ENCODE measurements at regions not wholly inside any gene's neighbourhood (a gene's known extent, or its start where the extent isn't known, plus 50 kb on each side); places are given as distances from the start of the nearest gene placed in this dataset.
A peak's percentile ranks its signal among the peaks of the same experiment; 100 is the strongest.

DNA sequence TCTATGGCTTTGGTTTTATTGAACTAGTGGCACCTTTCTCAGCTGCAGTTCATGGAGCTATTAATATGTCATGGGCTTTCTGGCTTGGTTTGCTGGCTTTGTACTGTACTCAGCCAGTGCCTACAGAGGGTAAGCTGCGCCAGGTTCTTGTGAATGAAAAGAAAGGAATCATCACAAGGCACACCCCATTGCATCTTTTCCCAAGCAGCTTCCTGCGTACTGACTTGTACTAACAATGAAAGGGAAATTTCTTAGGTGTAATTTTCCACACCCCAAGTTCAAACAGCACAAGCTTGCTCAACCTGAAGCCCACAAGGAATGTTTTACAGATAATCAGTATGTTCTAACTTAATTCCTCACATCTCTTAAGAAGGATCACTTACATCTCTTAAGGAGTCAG, 78.0 kb upstream of the TNFSF18 start:
- DNase-seq: no peak

DNA sequence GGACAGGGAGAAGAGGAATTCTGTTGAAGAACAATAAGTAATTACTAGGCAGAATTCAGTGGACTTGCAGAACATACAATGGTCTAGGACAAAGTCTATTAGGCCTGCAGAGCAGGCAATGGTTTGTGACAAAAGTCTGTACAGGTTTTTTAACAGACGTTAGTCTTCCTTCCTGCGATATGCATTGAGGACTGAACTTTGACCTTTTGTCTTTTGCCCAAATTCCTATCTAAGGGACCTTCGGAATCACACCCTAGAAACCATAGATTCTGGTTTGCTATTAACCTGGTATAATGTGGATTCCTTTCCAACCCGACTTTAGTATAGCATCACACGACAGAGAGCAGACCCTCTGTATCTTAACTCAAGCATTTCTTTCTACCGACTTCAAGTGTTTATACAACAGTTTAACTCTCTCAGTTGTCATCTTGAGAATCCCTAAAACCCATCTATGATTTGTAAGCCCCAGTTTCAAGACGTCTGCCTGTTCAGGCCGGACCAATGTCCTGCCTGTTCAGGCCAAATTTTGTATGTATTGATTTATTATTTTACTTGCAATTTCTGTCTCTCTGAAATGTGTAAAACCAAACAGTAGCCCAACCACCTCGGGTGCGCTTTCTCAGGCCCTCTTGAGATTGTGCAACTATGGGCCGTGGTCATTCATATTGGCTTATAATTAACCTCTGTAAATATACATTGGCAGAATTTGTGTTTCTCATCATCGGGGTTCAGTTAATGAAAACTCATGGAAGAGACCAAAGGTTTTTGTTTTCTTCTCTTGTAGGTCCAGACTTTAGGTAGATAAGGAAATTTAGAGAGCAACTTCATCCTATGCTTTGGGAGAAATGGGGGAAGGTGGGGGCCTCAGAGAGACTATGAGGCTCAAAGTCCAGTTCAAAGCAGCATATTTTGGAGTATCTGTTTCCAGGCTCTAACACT, 76.9 kb upstream of the TNFSF18 start:
- DNase-seq: no peak

DNA sequence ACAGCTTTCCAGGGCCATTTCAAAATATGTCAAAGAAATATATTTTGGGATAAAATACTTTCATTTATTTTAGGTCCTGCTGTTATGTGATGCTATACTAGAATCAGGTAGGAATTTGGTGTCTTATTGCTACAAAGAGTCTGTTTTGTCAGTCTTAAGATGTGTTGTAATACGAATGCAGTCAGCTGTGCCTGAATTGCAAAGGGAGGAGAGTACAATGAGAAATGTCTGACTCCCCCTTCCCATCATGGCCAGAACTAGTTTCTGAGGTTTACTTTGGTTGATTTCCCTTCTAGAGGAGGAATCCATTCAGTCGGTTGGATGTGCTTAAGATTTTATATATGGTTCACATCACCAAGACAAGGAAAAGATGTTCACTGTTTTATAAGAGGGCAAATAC, 75.7 kb upstream of the TNFSF18 start:
- no peak for DNase-seq

DNA sequence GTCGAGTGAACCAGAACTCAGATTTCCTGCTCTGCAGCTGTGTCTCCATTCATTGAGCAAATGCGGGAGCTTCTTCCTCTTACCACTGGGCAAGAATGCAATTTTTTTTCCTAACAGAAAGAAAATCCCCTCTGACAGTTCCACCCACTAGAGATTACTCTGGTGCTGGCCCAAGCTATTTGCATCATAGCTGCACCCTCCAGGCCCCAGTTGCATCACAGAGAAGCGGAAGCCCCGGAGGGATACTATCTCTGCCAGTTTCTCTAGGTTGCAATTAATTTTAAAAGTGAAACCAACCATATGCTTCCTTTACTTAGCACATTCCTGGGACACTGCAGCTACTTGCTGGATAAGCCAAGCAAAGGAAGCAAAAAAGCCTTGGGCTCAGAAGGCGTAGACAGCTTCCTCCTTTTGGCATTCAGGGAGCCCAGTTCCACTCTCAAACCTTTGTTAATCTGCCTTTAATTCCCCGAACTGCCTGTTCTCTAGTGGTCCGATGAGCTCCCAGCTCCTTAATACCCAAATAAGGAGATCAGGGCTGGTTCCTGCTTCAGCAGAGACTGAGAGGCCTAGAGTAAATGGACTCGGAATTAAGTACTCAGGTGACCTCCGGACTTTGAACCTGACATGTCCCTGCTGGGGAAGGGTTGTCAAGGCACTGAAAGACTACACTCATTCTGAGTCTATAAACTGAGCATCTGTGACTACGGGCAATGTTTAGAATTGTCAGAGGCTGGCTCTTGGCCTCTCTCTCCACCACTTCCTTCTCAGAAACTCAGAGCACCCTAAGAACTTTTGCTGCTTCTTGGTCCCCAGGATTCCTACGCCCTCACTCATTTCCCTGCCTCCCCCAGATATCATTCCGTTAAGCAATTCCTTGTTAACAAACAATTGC, 72.5 kb upstream of the TNFSF18 start:
- peak; percentile 9 for DNase-seq

DNA sequence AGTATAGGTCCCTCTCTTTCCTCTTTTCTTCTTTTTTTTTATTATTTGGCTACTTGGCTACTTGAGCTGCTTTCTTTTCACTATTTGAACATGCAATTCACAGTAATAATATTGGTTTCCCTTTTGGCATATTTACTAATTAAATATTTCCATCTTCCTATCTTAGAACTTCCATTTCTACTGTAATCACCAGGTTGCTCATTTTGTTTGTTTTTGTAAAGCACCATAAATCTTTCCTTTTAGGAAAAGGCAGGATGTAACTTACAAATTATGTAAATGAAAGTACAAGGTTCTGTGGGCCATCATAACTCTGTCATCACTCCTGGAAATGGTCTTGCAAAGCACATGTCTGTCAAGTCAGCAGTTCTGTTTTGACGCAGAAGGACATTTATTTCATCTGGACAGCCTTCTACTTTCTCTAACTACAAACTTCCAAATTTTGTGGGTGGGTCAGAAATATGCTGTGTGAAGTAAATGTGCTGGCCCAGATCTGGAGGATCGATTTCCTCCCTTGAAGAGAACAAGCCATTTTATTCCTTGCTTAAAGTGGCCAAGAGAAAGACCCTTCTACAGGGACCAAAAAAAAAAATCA, 71.7 kb upstream of the TNFSF18 start:
- no peak for DNase-seq

DNA sequence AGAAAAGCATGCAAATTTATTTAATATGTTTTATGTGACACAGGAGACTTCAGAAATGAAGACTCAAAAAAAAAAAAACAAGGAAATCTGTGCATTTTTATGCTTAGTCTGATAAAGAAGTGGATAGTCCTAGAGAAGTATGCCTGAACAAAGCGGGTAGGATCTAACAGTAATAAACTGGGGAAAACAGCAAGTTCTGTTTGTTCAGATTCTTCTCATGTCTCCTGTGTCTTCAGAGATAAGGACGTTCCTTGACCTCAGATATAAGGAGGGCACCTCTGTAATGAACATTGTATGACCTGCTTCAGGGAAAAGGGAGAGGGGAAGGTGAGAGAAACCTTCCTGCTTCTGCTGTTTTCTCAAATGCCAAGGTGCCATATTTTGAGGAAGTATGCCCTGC, 67.7 kb upstream of the TNFSF18 start:
- no peak for DNase-seq

DNA sequence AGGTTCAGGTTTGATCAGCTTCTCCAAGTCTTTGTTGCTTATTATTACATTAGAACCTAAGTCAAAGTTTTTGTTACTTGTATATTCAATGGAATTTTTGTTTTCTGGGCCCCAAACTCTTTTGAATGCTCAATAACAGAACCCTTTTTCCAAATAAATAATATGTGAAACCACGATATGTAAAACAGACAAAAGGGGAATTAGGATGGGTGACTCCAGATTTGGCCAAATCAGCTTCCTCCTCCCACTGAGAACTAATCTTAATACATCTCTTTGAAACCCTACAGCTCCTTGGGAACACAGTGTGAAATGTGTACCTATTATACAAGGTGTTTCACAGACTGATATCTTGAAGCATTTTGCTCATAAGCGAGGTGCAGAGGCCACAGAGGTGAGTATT, 67.0 kb upstream of the TNFSF18 start:
- DNase-seq: no peak

DNA sequence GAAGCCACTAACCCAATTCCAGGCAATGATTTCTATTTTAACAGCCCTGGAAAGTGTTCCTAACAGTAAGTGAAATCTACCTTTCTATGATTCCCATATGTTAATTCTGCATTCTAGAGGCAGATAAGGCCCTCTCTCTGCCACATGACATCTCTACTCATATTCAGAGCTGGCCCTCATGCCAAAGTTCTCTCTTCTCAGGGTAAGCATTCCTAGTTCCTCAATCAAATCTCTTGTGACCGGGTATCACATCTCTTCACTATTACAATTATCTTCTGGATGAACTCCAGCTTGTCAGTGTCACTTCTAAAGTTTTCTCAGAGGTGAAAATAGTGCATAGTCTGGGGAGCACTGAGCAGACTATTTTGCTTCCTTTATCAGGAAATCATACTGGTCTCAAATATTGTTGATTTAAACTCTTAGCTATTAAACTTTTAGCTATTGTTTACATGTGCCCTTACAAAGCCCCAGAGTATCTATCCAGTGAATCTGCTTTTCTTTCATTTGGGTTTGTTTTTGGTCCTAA, 66.4 kb upstream of the TNFSF18 start:
- no peak for DNase-seq

DNA sequence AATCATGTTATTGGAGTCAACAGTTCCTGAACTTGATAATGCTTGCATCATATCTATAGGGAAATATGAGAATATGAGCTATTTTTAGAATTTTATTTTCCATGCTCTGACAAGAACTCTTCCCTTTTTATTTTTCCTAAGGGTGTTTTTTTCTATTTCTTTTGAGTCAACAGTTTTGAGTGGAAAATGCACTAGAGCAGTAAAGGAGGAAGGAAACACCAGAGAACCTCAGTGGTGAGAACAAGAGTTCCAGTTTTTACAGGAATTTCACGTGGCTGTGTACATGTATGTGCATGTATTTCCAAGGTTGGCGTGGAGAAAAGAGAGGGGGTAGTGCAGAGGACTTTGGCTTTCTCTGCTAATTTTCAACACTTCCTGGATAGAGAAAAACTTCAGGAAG, 63.6 kb upstream of the TNFSF18 start:
- DNase-seq: no peak

DNA sequence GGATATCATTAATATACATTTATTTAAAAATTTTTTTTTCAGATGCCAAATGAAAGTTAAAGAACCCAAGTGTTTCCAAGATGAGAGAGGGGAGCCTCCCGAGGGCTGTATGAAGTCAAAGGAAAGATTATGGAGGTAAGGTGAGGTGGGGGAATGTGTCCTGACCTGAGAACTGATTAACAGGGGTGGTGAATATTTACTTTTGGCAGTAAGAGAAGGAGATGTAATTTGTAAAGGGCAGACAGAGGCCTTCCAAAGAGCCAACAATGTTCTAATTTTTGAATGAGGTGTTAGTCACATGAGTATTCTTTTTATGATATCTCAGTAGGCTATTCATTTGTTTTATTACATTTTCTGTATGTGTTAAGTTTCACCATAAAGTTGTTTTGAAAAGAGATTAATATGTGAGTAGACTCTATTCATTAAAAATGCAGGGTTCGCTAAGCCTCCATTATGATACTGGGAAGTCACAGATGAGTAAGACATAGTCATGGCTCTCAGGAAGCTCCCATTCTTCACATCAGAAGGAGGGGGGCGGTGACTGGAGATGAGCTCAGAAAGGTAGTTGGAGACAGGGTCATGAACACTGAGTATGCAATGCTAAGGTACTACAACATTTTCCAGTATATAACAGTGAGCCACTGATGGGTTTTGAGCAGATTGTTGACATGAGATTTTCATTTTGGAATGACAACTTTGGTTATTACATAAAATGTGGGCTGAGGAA, 62.4 kb upstream of the TNFSF18 start:
- no peak for DNase-seq

DNA sequence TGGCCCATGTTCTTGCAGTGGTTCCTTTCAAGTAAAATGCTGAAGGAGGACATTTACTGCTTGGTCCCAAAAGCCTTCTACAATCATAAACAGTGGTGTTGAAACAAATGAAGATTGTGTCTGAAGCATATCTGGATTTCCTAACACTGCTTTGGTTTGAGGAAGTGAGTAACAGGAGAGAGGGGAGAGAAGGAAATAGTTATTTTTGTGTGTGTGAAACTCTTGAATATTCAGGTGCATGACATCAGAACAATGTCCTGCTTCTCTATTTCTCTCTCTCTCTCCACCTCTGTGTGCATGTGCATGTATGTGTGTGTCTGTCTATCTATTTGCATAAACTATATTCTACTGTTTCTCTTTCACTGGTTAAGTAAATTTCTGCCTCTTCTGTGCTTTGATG, 61.4 kb upstream of the TNFSF18 start:
- DNase-seq: peak; percentile 11

DNA sequence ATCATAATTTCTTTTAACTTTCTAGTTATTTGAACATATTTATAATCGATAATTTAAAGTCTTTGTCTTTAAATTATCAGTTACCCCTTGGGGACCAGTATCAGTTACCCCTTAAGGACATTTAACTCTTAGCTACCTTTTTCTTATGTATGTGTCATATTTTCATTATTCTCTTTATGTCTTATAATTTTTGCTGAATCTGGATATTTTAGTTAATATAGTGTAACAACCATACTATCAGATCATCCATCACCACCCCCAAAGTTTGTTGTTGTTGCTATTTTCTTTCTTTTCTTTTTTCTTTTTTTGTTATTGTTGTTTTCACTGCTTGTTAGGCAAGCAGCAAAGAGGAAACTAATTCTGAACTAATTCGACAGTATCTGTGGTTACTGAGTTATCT, 57.0 kb upstream of the TNFSF18 start:
- DNase-seq: no peak

DNA sequence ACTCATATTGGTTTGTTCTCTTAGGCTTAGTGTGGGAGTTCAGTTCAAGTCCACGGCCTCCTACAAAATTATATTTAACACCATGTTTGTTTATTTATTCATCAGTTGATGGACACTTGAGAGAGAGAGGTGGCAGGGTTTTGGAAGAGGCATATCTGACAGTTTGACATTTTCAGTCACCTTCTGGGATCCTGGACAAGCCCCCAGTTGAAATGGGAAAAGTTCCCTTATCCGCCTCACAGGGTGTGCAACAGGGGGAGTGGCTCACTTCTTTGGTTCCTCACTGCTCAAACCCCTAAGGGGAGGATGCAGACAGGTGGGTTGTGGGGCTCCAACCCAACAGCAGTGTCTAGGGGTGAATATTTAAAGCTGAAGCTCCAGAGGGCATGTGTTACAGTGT, 52.3 kb upstream of the TNFSF18 start:
- no peak for DNase-seq

DNA sequence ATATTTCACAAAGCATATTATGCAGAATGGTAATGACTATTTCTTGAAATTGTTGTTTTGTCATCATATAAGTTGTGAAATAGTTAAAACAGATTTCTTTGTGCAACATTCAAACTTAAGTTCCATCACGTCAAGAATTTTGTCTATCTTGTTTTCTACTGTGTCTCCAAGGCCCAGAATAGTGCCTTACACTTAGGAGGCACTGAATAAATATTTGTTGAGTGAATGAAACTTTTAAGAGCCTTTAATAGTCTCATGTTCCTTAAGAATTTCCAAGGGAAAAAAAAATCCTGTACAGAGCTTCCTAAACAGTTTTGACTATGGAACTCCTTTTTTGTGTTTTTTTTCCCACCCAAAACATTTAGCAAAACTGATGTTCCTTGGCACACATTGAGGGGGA, 50.8 kb upstream of the TNFSF18 start:
- no peak for DNase-seq

DNA sequence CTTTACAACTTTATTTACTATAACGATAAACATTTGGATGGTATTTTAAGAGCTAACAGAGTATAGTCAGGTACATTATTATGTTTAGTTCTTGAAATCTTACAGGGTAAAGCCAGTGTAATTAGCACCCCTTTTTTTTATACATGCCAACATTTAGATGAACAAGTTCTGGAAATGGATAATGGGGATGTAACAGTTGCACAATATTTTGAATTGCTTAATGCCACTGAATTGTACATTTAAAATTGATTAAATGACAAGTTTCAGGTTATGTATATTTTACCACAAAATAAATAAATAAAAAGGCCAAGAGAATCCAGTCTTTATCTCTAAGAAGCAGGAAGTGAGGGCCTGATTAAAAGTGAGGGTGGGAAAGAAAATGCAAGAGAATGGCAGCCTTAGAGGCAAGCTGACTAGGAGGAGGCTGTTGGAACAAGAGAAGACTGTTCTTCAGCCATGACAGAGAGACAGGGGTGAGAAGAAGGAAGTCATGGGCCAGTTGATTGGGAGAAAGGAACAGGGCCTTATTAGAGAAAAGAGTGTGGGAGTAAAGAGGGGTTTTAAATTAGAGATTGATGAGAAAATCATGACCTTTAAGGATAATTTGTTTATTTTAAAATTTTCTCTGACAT, 49.9 kb upstream of the TNFSF18 start:
- DNase-seq: no peak

All from CD4-positive, alpha-beta T cell treated with Interleukin-12 subunit alpha and Interleukin-12 subunit beta, for 1 hour (primary cell).